ENCODE measurements at regions not wholly inside any gene's neighbourhood (a gene's known extent, or its start where the extent isn't known, plus 50 kb on each side); places are given as distances from the start of the nearest gene placed in this dataset.

GRCh38 chr2:195117011-195117410 lies 540.0 kb upstream of the SLC39A10 start:
- TF ChIP-seq JUNB (IDR thresholded peaks at IDR 0.05): no peak
- no peak for TF ChIP-seq MYC (IDR thresholded peaks at IDR 0.05; ENCODE audit: insufficient read depth, insufficient read length, insufficient replicate concordance, low read length, severe bottlenecking)

Data from GM12878 (cell line).